IMR-90 (cell line): ENCODE measurements at regions not wholly inside any gene's neighbourhood (a gene's known extent, or its start where the extent isn't known, plus 50 kb on each side); places are given as distances from the start of the nearest gene placed in this dataset.

ENCODE experiments used
- ATAC-seq: fragments of 200-7000 bp; cut with Tn5 transposase; 2 replicates; pipeline ENCODE4 v1.9.1; 2020; ENCODE audit warnings: low read depth, mild to moderate bottlenecking, moderate library complexity
- BruUV-seq: library from RNA; stranded (reverse); fragments of 400-500 nt; replicated peaks from 2 replicates; lab custom pipeline; 2021; lab: Mats Ljungman, UMichigan
- CTCF ChIA-PET: fragments of 300-600 bp; formaldehyde crosslinking; extraction: SDS; loops from one replicate; lab custom pipeline; 2021; ENCODE audit warnings: antibody characterized with exemption; lab: Yijun Ruan, JAX
- POLR2A ChIA-PET: fragments of 300-600 bp; sonication (Branson Sonifier 250); formaldehyde crosslinking; loops from one replicate; lab custom pipeline; 2022; ENCODE audit warnings: antibody characterized with exemption; ENCODE audit not compliant: unreplicated experiment; lab: Charles Lee
- DNase-seq: peaks from one replicate; pipeline ENCODE4 v3.0.0; 2013
- H2AFZ ChIP-seq: replicated peaks from 2 replicates; pipeline ENCODE3; 2013; ENCODE audit warnings: low read length, mild to moderate bottlenecking; ENCODE audit not compliant: poor library complexity
- H2AK5ac ChIP-seq: 2 replicates; pipeline ENCODE4 v1.6.1; 2013; ENCODE audit warnings: low read depth, low read length, inconsistent platforms
- H2AK9ac ChIP-seq: replicated peaks from 2 replicates; pipeline ENCODE3; 2013; ENCODE audit warnings: mild to moderate bottlenecking, low read depth, low read length, moderate library complexity; ENCODE audit not compliant: poor library complexity
- H2BK120ac ChIP-seq: 2 replicates; pipeline ENCODE4 v1.6.1; 2013; ENCODE audit warnings: low read depth, low read length, inconsistent platforms
- H2BK15ac ChIP-seq: 3 replicates; pipeline ENCODE4 v1.6.1; 2013; ENCODE audit warnings: low read depth, low read length, inconsistent platforms
- H2BK20ac ChIP-seq: 2 replicates; pipeline ENCODE4 v1.6.1; 2013; ENCODE audit warnings: low read depth, mild to moderate bottlenecking, inconsistent platforms, low read length, moderate library complexity
- H2BK5ac ChIP-seq: 2 replicates; pipeline ENCODE4 v1.6.1; 2013; ENCODE audit warnings: mild to moderate bottlenecking, low read depth, low read length, inconsistent platforms; ENCODE audit not compliant: poor library complexity, severe bottlenecking
- H3K14ac ChIP-seq: replicated peaks from 2 replicates; pipeline ENCODE4 v1.6.1; 2013; ENCODE audit warnings: low read depth, low read length, inconsistent platforms
- H3K18ac ChIP-seq: 2 replicates; pipeline ENCODE4 v1.6.1; 2013; ENCODE audit warnings: low read depth, low read length, control low read depth
- H3K23ac ChIP-seq: 2 replicates; pipeline ENCODE4 v1.6.1; 2013; ENCODE audit warnings: low read depth, low read length, inconsistent platforms
- H3K27ac ChIP-seq: 2 replicates; pipeline ENCODE4 v1.5.1; 2013; ENCODE audit warnings: mild to moderate bottlenecking, control low read depth, low read length; ENCODE audit not compliant: insufficient read depth
- H3K27me3 ChIP-seq: 2 replicates; pipeline ENCODE4 v1.6.1; 2013; ENCODE audit warnings: low read length; ENCODE audit not compliant: control insufficient read depth, insufficient read depth
- H3K36me3 ChIP-seq: 2 replicates; pipeline ENCODE4 v1.6.1; 2013; ENCODE audit warnings: low read length, mixed read lengths; ENCODE audit not compliant: control insufficient read depth, insufficient read depth
- H3K4ac ChIP-seq: 2 replicates; pipeline ENCODE4 v1.6.1; 2013; ENCODE audit warnings: low read depth, low read length, inconsistent platforms
- H3K4me1 ChIP-seq: 2 replicates; pipeline ENCODE4 v1.6.1; 2013; ENCODE audit warnings: low read length, mixed read lengths; ENCODE audit not compliant: control insufficient read depth, insufficient read depth
- H3K4me2 ChIP-seq: 2 replicates; pipeline ENCODE4 v1.6.1; 2013; ENCODE audit warnings: low read depth, mild to moderate bottlenecking, control low read depth, low read length, moderate library complexity
- H3K4me3 ChIP-seq: 2 replicates; pipeline ENCODE4 v1.5.1; 2013; ENCODE audit warnings: low read depth, mild to moderate bottlenecking, control low read depth, low read length, moderate library complexity; ENCODE audit not compliant: insufficient read depth
- H3K56ac ChIP-seq: 2 replicates; pipeline ENCODE4 v1.6.1; 2013; ENCODE audit warnings: low read length, inconsistent platforms; ENCODE audit not compliant: insufficient read depth; ENCODE audit errors: extremely low read depth
- H3K79me1 ChIP-seq, 2 experiments: 2 replicates each; pipeline ENCODE4 v1.6.1; 2013; ENCODE audit warnings: low read length in 2 of 2, inconsistent platforms in 1 of 2, low read depth in 1 of 2
- H3K9ac ChIP-seq: 2 replicates; pipeline ENCODE4 v1.6.1; 2013; ENCODE audit warnings: low read depth, low read length, control low read depth
- H3K9me1 ChIP-seq: 2 replicates; pipeline ENCODE4 v1.6.1; 2013; ENCODE audit warnings: low read length, inconsistent platforms; ENCODE audit not compliant: insufficient read depth
- H3K9me3 ChIP-seq: 2 replicates; pipeline ENCODE4 v1.6.1; 2013; ENCODE audit warnings: low read length; ENCODE audit not compliant: control insufficient read depth, insufficient read depth
- H4K20me1 ChIP-seq: 2 replicates; pipeline ENCODE4 v1.6.1; 2013; ENCODE audit warnings: low read length, inconsistent platforms; ENCODE audit not compliant: insufficient read depth
- H4K5ac ChIP-seq: 2 replicates; pipeline ENCODE4 v1.6.1; 2013; ENCODE audit warnings: mild to moderate bottlenecking, low read depth, low read length, control low read depth
- H4K8ac ChIP-seq, 2 experiments: 2 replicates each; pipeline ENCODE4 v1.6.1; 2013; ENCODE audit warnings: low read depth in 2 of 2, low read length in 2 of 2, control low read depth in 1 of 2, inconsistent platforms in 1 of 2
- H4K91ac ChIP-seq: 2 replicates; pipeline ENCODE4 v1.6.1; 2013; ENCODE audit warnings: low read depth, low read length, inconsistent platforms; ENCODE audit not compliant: insufficient read depth
- CTCF ChIP-seq: conservative IDR thresholded peaks from 2 replicates; pipeline ENCODE4 v1.5.1; 2012; ENCODE audit warnings: mild to moderate bottlenecking, low read depth, low read length, improper control_type of control experiment
- ELK1 ChIP-seq: fragments of 150-350 bp; IDR thresholded peaks from 2 replicates; pipeline ENCODE4 v1.6.1; 2016; ENCODE audit warnings: low read depth, mild to moderate bottlenecking, low read length, moderate library complexity, borderline replicate concordance
- RFX5 ChIP-seq: IDR thresholded peaks from 2 replicates; pipeline ENCODE4 v1.8.0; 2012; ENCODE audit warnings: low read depth, mild to moderate bottlenecking, low read length, moderate library complexity
- WGBS, 2 experiments: methylation state at CpG; one replicate each; pipeline versions ENCODE4 v1.1.5 to v1.1.7; 2013; ENCODE audit warnings: missing lambda C conversion rate in 2 of 2; ENCODE audit not compliant: insufficient read length in 1 of 2; ENCODE audit errors: extremely low coverage in 2 of 2; 5-methylcytosine and 5-hydroxymethylcytosine counted together
- dilution Hi-C: fragments of 300-500 bp; cut with HindIII; formaldehyde crosslinking; loops from one replicate; pipeline ENCODE4 v1.14.3; 2018; ENCODE audit warnings: low sequenced_read_pairs; ENCODE audit not compliant: unreplicated experiment
- in situ Hi-C: fragments of 300-500 bp; cut with MboI; formaldehyde crosslinking; loops from 3 replicates; pipeline ENCODE4 v1.14.3; 2019; ENCODE audit warnings: low sequenced_read_pairs, inconsistent platforms, mixed read lengths
- intact Hi-C: fragments of 100-400 bp; cut with micrococcal nuclease; formaldehyde crosslinking; loops from 2 replicates; pipeline ENCODE4 v1.10.0; 2022

GRCh38 chr16:63976345-63976744 lies 1145.5 kb downstream of the CDH11 start:
- TF ChIP-seq RFX5, result no peak
- TF ChIP-seq ELK1, result no peak
- no peak for TF ChIP-seq CTCF
- Histone ChIP-seq H3K9me1 (no peaks in the 10 kb centered on the region), H2BK20ac (no peak overlapping the region), H3K4ac (no peak overlapping the region), H2BK120ac (no peak overlapping the region), H3K23ac (no peak overlapping the region), H3K9me3 (no peaks in the 10 kb centered on the region), H4K20me1 (no peaks in the 10 kb centered on the region), H3K27ac (no peak overlapping the region), H3K4me1 (no peaks in the 10 kb centered on the region), H3K18ac (no peak overlapping the region), H2AK9ac (no peak overlapping the region), H4K5ac (no peak overlapping the region), H3K56ac (no peak overlapping the region), H3K9ac (no peak overlapping the region), H3K27me3 (no peaks in the 10 kb centered on the region), H3K36me3 (no peaks in the 10 kb centered on the region), H3K4me3 (no peak overlapping the region), H4K8ac (no peak overlapping the region), H3K4me2 (no peak overlapping the region), H2AFZ (no peak overlapping the region), H2BK15ac (no peak overlapping the region), H3K79me1 (no peaks in the 10 kb centered on the region), H4K91ac (no peak overlapping the region), H3K14ac (no peak overlapping the region), H2BK5ac (no peak overlapping the region), H2AK5ac (no peak overlapping the region)
- intact Hi-C loops, result no loop called here
- DNase-seq (no peak), ATAC-seq (no peak)
- in situ Hi-C loops, result no loop called here
- POLR2A ChIA-PET, result no interaction called here
- 80% methylated on average over 1 of the region's 4 CpGs; no CpG with 5 or more reads in 1 of the 2 experiments for WGBS, 2 experiments
- dilution Hi-C loops, result no loop called here
- no TSS peak for BruUV-seq
- CTCF ChIA-PET, result no interaction called here
